ENCODE measurements at regions not wholly inside any gene's neighbourhood (a gene's known extent, or its start where the extent isn't known, plus 50 kb on each side); places are given as distances from the start of the nearest gene placed in this dataset.

DNA sequence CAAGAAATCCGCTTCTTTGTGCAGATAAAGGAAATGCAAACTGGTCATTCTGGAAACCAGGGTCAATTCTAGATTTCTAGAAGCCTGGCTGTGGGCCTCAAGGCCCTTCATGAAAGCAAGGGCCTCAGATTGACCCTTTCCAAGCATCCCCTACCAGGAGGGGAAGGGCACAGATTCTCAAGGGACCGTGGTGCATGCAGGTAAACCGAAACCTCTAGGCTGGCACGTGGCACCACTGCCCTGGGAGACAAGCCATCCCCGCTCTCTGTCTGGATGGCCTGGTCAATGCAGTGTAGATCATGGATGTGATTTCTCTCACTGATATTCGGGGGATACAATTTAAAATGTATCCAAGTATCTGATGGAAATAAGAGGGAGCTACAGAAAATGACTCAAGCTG is 69.4 kb downstream of the TOMM20 start:
- CTCF ChIA-PET, result interaction anchor here (0.6 to 1.1 kb wide), 4 partner anchors 19 to 560 kb away, joined by 3 to 4 read pairs (median 3); no protein-coding TSS in a partner anchor
- H3K9me3 Mint-ChIP-seq (ENCODE audit: unreplicated experiment), result peaks cover 4% of the 10 kb centered on the region
- peaks cover 38% of the 10 kb centered on the region for H3K4me1 Mint-ChIP-seq (ENCODE audit: insufficient read depth, unreplicated experiment)
- no TSS peak for BruUV-seq (replicated peaks)
- intact Hi-C loops (cut with micrococcal nuclease), result no loop called here
- TF ChIP-seq, protein P1, sequence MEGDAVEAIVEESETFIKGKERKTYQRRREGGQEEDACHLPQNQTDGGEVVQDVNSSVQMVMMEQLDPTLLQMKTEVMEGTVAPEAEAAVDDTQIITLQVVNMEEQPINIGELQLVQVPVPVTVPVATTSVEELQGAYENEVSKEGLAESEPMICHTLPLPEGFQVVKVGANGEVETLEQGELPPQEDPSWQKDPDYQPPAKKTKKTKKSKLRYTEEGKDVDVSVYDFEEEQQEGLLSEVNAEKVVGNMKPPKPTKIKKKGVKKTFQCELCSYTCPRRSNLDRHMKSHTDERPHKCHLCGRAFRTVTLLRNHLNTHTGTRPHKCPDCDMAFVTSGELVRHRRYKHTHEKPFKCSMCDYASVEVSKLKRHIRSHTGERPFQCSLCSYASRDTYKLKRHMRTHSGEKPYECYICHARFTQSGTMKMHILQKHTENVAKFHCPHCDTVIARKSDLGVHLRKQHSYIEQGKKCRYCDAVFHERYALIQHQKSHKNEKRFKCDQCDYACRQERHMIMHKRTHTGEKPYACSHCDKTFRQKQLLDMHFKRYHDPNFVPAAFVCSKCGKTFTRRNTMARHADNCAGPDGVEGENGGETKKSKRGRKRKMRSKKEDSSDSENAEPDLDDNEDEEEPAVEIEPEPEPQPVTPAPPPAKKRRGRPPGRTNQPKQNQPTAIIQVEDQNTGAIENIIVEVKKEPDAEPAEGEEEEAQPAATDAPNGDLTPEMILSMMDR (IDR thresholded peaks at IDR 0.05; ENCODE audit: unreplicated experiment), result no peak
- DNase-seq (ENCODE audit: unreplicated experiment), result no peak
- no peaks in the 10 kb centered on the region for H3K27me3 Mint-ChIP-seq (ENCODE audit: insufficient read depth, unreplicated experiment)
- H3K27ac Mint-ChIP-seq (ENCODE audit: low read depth, unreplicated experiment), result peak overlapping the region; percentile 73
- POLR2A ChIA-PET, result interaction anchor here (0.6 to 4.6 kb wide), 9 partner anchors 9 to 550 kb away, joined by 3 to 49 read pairs (median 4); no protein-coding TSS in a partner anchor
- no peak overlapping the region for H3K4me3 Mint-ChIP-seq (ENCODE audit: unreplicated experiment)
- no peaks in the 10 kb centered on the region for H3K36me3 Mint-ChIP-seq (ENCODE audit: insufficient read depth, unreplicated experiment)

DNA sequence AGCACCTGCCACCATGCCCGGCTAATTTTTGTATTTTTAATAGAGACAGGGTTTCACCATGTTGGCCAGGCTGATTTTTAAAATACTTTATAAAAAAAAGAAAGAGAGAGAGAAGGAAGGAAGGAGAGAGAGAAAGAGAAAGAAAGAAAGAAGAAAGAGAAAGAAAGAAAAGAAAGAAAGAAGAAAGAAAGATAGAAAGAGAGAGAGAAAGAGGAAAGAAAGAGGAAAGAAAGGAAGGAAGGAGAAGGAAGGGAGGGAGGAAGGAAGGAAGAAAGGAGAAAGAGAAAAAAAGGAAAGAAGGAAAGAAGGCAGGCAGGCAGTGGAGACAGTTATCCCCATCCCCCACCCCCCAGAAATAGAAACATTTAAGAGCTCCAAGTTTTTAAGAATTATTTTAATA is 69.9 kb downstream of the TOMM20 start:
- Mint-ChIP-seq H3K4me1 (ENCODE audit: insufficient read depth, unreplicated experiment) (peaks cover 38% of the 10 kb centered on the region), H3K27ac (ENCODE audit: low read depth, unreplicated experiment) (peak overlapping the region; percentile 73), H3K27me3 (ENCODE audit: insufficient read depth, unreplicated experiment) (no peaks in the 10 kb centered on the region), H3K36me3 (ENCODE audit: insufficient read depth, unreplicated experiment) (no peaks in the 10 kb centered on the region), H3K9me3 (ENCODE audit: unreplicated experiment) (peaks cover 4% of the 10 kb centered on the region), H3K4me3 (ENCODE audit: unreplicated experiment) (no peak overlapping the region)
- TF ChIP-seq, protein P1 (IDR thresholded peaks at IDR 0.05; ENCODE audit: unreplicated experiment), result no peak
- intact Hi-C loops (cut with micrococcal nuclease), result no loop called here
- POLR2A ChIA-PET, result interaction anchor here (0.6 to 4.6 kb wide), 5 partner anchors 9 to 447 kb away, joined by 3 to 49 read pairs (median 4); no protein-coding TSS in a partner anchor
- no TSS peak for BruUV-seq (replicated peaks)
- CTCF ChIA-PET, result interaction anchor here (0.6 to 2.9 kb wide), 6 partner anchors 14 to 447 kb away, joined by 3 to 15 read pairs (median 3); no protein-coding TSS in a partner anchor
- no peak for DNase-seq (ENCODE audit: unreplicated experiment)

DNA sequence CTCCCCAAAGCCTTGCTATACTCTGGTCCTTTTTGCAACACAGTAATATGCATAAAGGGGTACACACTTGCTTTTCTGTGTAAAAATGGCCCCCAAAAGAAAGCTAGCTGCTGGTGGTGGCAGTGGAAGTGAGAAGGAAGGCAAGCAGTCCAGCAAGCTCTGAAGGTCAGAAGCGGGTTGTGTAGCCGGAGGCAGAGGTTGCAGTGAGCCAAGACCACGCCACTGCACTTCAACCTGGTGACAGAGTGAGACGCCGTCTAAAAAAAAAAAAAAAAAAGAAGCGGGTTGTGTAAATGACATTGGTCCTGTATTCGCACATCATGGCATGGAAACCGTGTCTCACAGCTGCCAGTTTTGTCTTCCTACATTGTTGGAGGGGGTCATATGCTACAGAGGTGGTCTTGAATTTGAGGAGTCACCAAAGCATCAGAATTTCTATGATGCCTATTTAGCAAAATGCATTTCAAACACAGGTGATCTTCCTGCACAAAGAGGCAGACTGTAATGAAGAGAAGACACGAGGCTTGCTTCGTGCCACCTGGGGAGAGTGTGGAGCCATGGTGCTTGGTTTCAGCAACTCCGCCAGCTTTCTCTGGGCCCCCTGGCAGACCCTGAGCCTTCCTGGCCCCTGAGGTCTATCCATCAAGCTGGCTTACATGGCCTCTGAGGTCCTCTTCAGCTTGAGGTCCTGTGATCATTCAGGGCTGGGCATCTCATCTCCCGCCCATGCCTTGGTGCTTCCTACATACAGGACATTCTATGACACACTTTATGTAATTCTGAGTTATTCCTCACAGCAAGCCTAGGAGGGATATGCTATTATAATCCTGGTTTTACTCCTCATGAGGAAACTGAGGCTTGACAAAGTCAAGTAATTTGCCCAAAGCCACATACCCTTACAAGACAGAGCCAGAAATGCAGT is 71.0 kb downstream of the TOMM20 start:
- ChIA-PET POLR2A (interaction anchor here (0.5 to 4.6 kb wide), 15 partner anchors 10 to 456 kb away, joined by 3 to 49 read pairs (median 6); partner anchors contain the start of gene IRF2BP2), CTCF (interaction anchor here (0.6 to 2.9 kb wide), 39 partner anchors 9 to 588 kb away, joined by 3 to 24 read pairs (median 4); no protein-coding TSS in a partner anchor)
- TF ChIP-seq, protein P1 (IDR thresholded peaks at IDR 0.05; ENCODE audit: unreplicated experiment), result no peak
- DNase-seq (ENCODE audit: unreplicated experiment), result no peak
- Mint-ChIP-seq H3K27ac (ENCODE audit: low read depth, unreplicated experiment) (peak overlapping the region; percentile 86), H3K9me3 (ENCODE audit: unreplicated experiment) (peaks cover 4% of the 10 kb centered on the region), H3K36me3 (ENCODE audit: insufficient read depth, unreplicated experiment) (no peaks in the 10 kb centered on the region), H3K4me1 (ENCODE audit: insufficient read depth, unreplicated experiment) (peaks cover 29% of the 10 kb centered on the region), H3K27me3 (ENCODE audit: insufficient read depth, unreplicated experiment) (no peaks in the 10 kb centered on the region), H3K4me3 (ENCODE audit: unreplicated experiment) (no peak overlapping the region)
- intact Hi-C loops (cut with micrococcal nuclease), result loop anchor here (1.0 to 2.0 kb wide), 6 partner anchors 25 to 570 kb away; partner anchors contain the start of gene IRF2BP2
- no TSS peak for BruUV-seq (replicated peaks)

DNA sequence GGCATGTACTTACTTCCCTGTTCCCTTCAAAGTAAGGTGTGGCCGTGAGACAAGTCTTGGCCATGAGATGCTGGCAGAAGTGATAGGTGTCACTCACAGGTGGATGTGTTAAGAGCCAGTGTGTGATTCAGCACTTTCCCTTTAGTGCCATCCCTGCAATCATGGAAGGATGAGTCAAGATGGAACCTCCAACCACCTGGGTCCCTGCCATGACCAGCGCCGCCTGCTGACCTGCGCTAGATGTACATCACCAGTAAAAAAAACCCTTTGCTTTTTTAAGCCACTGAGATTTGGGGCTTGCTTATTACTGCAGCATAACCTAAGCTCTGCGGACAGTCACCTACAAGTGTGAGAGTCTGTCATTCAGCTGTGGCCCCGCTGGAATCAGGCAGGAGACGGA is 71.7 kb downstream of the TOMM20 start:
- no peak overlapping the region for H3K4me3 Mint-ChIP-seq (ENCODE audit: unreplicated experiment)
- POLR2A ChIA-PET, result interaction anchor here (0.7 to 4.6 kb wide), 19 partner anchors 9 to 549 kb away, joined by 3 to 49 read pairs (median 4); partner anchors contain the start of gene IRF2BP2
- peak; percentile 98 for DNase-seq (ENCODE audit: unreplicated experiment)
- peaks cover 4% of the 10 kb centered on the region for H3K9me3 Mint-ChIP-seq (ENCODE audit: unreplicated experiment)
- no TSS peak for BruUV-seq (replicated peaks)
- intact Hi-C loops (cut with micrococcal nuclease), result loop anchor here (1.0 to 2.0 kb wide), 6 partner anchors 26 to 570 kb away; partner anchors contain the start of gene IRF2BP2
- CTCF ChIA-PET, result interaction anchor here (0.6 to 2.9 kb wide), 38 partner anchors 9 to 588 kb away, joined by 3 to 24 read pairs (median 4); no protein-coding TSS in a partner anchor
- TF ChIP-seq, protein P1 (IDR thresholded peaks at IDR 0.05; ENCODE audit: unreplicated experiment), result peak; percentile 94
- peak overlapping the region; percentile 86 for H3K27ac Mint-ChIP-seq (ENCODE audit: low read depth, unreplicated experiment)
- no peaks in the 10 kb centered on the region for H3K27me3 Mint-ChIP-seq (ENCODE audit: insufficient read depth, unreplicated experiment)
- no peaks in the 10 kb centered on the region for H3K36me3 Mint-ChIP-seq (ENCODE audit: insufficient read depth, unreplicated experiment)
- peaks cover 22% of the 10 kb centered on the region for H3K4me1 Mint-ChIP-seq (ENCODE audit: insufficient read depth, unreplicated experiment)
